K562 (cell line): ENCODE measurements at regions not wholly inside any gene's neighbourhood (a gene's known extent, or its start where the extent isn't known, plus 50 kb on each side); places are given as distances from the start of the nearest gene placed in this dataset.

Source experiments
- ATAC-seq: fragments of 200-7000 bp; cut with Tn5 transposase; 3 replicates; pipeline ENCODE4 v1.9.1; 2020; ENCODE audit warnings: moderate library complexity
- BruUV-seq: library from RNA; stranded (reverse); fragments of 400-500 nt; replicated peaks from 2 replicates; lab custom pipeline; 2021; lab: Mats Ljungman, UMichigan
- CTCF ChIA-PET: fragments of 300-600 bp; formaldehyde crosslinking; extraction: SDS; loops from one replicate; lab custom pipeline; 2021; ENCODE audit warnings: low intra/inter-chr PET ratio; lab: Yijun Ruan, JAX
- POLR2A ChIA-PET: fragments of 300-600, 350-650 bp; sonication (Branson Sonifier 250); formaldehyde crosslinking; extraction: SDS; loops from one replicate; lab custom pipeline; 2021; ENCODE audit warnings: antibody characterized with exemption, inconsistent platforms; lab: Yijun Ruan, JAX
- DNase-seq, 4 experiments: peaks; one replicate each; pipeline versions ENCODE4 v3.0.0 to v3.0.0-alpha.2; 2011 to 2018; ENCODE audit warnings: low spot score in 3 of 4, mixed read lengths in 3 of 4; ENCODE audit errors: extremely low read depth in 1 of 4
- FAIRE-seq: peaks from 2 replicates; lab custom pipeline; 2011; peaks lifted over from hg19 to GRCh38; lab: Jason Lieb, UNC
- H2AFZ ChIP-seq: 2 replicates; pipeline ENCODE4 v1.6.0; 2011; ENCODE audit warnings: low read depth, low read length, control low read depth, inconsistent platforms
- H3K27ac ChIP-seq: fragments of 200-600 bp; 3 replicates; pipeline ENCODE4 v1.8.0; 2011; ENCODE audit warnings: low read depth, mild to moderate bottlenecking, control low read depth, inconsistent platforms, low read length, moderate library complexity, mixed read lengths; ENCODE audit errors: extremely low read depth
- H3K27me3 ChIP-seq, 2 experiments: fragments of 300-600 bp in 1 of 2; 2 replicates in 1 of 2; 3 replicates in 1 of 2; pipeline versions ENCODE4 v1.6.0 to v1.8.0; 2011; ENCODE audit warnings: inconsistent platforms in 2 of 2, low read length in 2 of 2, mild to moderate bottlenecking in 1 of 2, mixed read lengths in 1 of 2, moderate library complexity in 1 of 2; ENCODE audit not compliant: control insufficient read depth in 2 of 2, insufficient read depth in 2 of 2
- H3K36me3 ChIP-seq: fragments of 300-600 bp; 3 replicates; pipeline ENCODE4 v1.8.0; 2011; ENCODE audit warnings: mild to moderate bottlenecking, low read length, inconsistent platforms; ENCODE audit not compliant: control insufficient read depth, insufficient read depth
- H3K4me1 ChIP-seq, 2 experiments: fragments of 200-600 bp in 1 of 2; replicated peaks in 1 of 2; 2 replicates in 1 of 2; 3 replicates in 1 of 2; pipeline versions ENCODE4 v1.5.1 to v1.8.0; 2011; ENCODE audit warnings: inconsistent platforms in 2 of 2, low read length in 2 of 2, mild to moderate bottlenecking in 1 of 2, mixed read lengths in 1 of 2, moderate library complexity in 1 of 2; ENCODE audit not compliant: control insufficient read depth in 2 of 2, insufficient read depth in 2 of 2
- H3K4me2 ChIP-seq: 2 replicates; pipeline ENCODE4 v1.6.1; 2011; ENCODE audit warnings: low read length, control low read depth, inconsistent platforms, mixed read lengths; ENCODE audit not compliant: insufficient read depth
- H3K4me3 ChIP-seq: fragments of 200-600 bp; sonication (generic), shearing (Covaris generic); 2 replicates; pipeline ENCODE4 v1.5.1; 2016; ENCODE audit warnings: control low read depth, inconsistent platforms
- H3K79me2 ChIP-seq: fragments of 200-600 bp; 3 replicates; pipeline ENCODE4 v1.8.0; 2011; ENCODE audit warnings: low read length, inconsistent platforms; ENCODE audit not compliant: control insufficient read depth, insufficient read depth
- H3K9ac ChIP-seq, 2 experiments: 2 replicates each; pipeline versions ENCODE4 v1.6.0 to v1.6.1; 2011; ENCODE audit warnings: low read depth in 2 of 2, low read length in 2 of 2, control low read depth in 1 of 2, inconsistent platforms in 1 of 2, mild to moderate bottlenecking in 1 of 2, mixed read lengths in 1 of 2; ENCODE audit not compliant: insufficient read depth in 1 of 2
- H3K9me1 ChIP-seq: one replicate; pipeline ENCODE4 v1.6.0; 2011; ENCODE audit warnings: inconsistent platforms, mild to moderate bottlenecking, low read length, moderate library complexity; ENCODE audit not compliant: control insufficient read depth, insufficient read depth
- H3K9me3 ChIP-seq: replicated peaks from 2 replicates; pipeline ENCODE4 v1.5.1; 2011; ENCODE audit warnings: low read depth, low read length, inconsistent platforms; ENCODE audit not compliant: control insufficient read depth, insufficient read depth
- H4K20me1 ChIP-seq: replicated peaks from 2 replicates; pipeline ENCODE4 v1.6.1; 2011; ENCODE audit warnings: low read length, inconsistent platforms, mixed read lengths; ENCODE audit not compliant: control insufficient read depth, insufficient read depth
- ZNF3 ChIP-seq: fragments of 250-450 bp; sonication (Bioruptor Pico); IDR thresholded peaks from 2 replicates; pipeline ENCODE4 v1.5.0; 2021; ENCODE audit warnings: mild to moderate bottlenecking, moderate library complexity
- WGBS: fragments of 100-300 bp; shearing (Covaris generic); methylation state at CpG from one replicate; pipeline ENCODE4 v1.1.6; 2016; ENCODE audit warnings: low coverage, mixed read lengths; ENCODE audit not compliant: insufficient coverage; ENCODE audit errors: missing lambda C conversion rate; 5-methylcytosine and 5-hydroxymethylcytosine counted together
- in situ Hi-C: fragments of 300-500 bp; cut with MboI; formaldehyde crosslinking; loops from 4 replicates; pipeline ENCODE4 v1.15.0; 2018; ENCODE audit warnings: inconsistent platforms, mixed read lengths
- intact Hi-C: fragments of 100-400 bp; cut with micrococcal nuclease; formaldehyde crosslinking; loops from 2 replicates; pipeline ENCODE4 v1.14.2; 2022
- TF ChIP-seq, protein P1 (sequence below), 2 experiments: fragments of 450-650 bp in 1 of 2; sonication (generic) in 1 of 2; formaldehyde crosslinking in 1 of 2; IDR thresholded peaks; 2 replicates each; pipeline versions ENCODE4 v1.7.1 to v1.9.0; 2016 to 2022; ENCODE audit warnings: inconsistent platforms in 1 of 2, mild to moderate bottlenecking in 1 of 2, missing genetic modification reagents in 1 of 2
- TF ChIP-seq, protein P2 (sequence below): sonication (generic); formaldehyde crosslinking; IDR thresholded peaks from 2 replicates; pipeline ENCODE4 v1.4.0; 2020; ENCODE audit warnings: mild to moderate bottlenecking, missing genetic modification reagents

DNA sequence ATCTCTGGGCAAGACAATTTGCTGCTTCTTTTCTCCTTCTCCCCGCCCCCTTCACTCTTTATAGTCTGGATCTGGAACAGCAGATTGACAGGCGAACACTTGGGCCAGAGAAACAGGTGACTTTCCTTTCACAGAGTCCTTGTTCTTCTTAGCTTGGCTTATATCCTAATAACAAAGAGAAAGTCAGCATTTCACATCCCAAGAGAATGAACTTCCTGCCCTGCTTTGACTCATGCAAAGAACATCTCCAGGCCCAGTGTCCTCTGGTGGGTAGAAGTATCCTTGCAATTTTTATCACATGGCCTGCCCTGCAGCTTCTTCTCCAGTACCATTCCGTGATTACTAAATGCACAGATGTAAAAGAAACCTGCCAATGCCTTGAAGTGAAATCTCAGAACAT is 764.4 kb downstream of the ADGRL2 start:
- Histone ChIP-seq H3K9ac (no peak overlapping the region), H3K27ac (no peak overlapping the region)
- no peak for FAIRE-seq
- TF ChIP-seq, protein P1, sequence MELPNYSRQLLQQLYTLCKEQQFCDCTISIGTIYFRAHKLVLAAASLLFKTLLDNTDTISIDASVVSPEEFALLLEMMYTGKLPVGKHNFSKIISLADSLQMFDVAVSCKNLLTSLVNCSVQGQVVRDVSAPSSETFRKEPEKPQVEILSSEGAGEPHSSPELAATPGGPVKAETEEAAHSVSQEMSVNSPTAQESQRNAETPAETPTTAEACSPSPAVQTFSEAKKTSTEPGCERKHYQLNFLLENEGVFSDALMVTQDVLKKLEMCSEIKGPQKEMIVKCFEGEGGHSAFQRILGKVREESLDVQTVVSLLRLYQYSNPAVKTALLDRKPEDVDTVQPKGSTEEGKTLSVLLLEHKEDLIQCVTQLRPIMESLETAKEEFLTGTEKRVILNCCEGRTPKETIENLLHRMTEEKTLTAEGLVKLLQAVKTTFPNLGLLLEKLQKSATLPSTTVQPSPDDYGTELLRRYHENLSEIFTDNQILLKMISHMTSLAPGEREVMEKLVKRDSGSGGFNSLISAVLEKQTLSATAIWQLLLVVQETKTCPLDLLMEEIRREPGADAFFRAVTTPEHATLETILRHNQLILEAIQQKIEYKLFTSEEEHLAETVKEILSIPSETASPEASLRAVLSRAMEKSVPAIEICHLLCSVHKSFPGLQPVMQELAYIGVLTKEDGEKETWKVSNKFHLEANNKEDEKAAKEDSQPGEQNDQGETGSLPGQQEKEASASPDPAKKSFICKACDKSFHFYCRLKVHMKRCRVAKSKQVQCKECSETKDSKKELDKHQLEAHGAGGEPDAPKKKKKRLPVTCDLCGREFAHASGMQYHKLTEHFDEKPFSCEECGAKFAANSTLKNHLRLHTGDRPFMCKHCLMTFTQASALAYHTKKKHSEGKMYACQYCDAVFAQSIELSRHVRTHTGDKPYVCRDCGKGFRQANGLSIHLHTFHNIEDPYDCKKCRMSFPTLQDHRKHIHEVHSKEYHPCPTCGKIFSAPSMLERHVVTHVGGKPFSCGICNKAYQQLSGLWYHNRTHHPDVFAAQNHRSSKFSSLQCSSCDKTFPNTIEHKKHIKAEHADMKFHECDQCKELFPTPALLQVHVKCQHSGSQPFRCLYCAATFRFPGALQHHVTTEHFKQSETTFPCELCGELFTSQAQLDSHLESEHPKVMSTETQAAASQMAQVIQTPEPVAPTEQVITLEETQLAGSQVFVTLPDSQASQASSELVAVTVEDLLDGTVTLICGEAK (IDR thresholded peaks at IDR 0.05), result no peak
- TF ChIP-seq, protein P1 (CRISPR knock-in tag; IDR thresholded peaks at IDR 0.05), result no peak
- no peak for TF ChIP-seq ZNF3 (CRISPR knock-in tag)
- TF ChIP-seq, protein P2, sequence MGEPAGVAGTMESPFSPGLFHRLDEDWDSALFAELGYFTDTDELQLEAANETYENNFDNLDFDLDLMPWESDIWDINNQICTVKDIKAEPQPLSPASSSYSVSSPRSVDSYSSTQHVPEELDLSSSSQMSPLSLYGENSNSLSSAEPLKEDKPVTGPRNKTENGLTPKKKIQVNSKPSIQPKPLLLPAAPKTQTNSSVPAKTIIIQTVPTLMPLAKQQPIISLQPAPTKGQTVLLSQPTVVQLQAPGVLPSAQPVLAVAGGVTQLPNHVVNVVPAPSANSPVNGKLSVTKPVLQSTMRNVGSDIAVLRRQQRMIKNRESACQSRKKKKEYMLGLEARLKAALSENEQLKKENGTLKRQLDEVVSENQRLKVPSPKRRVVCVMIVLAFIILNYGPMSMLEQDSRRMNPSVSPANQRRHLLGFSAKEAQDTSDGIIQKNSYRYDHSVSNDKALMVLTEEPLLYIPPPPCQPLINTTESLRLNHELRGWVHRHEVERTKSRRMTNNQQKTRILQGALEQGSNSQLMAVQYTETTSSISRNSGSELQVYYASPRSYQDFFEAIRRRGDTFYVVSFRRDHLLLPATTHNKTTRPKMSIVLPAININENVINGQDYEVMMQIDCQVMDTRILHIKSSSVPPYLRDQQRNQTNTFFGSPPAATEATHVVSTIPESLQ (CRISPR knock-in tag), result no peak
- TF ChIP-seq, all 486 proteins: peak for 0
- Histone ChIP-seq H3K36me3 (no peaks in the 10 kb centered on the region), H3K9me3 (no peaks in the 10 kb centered on the region), H3K27me3 (no peaks in the 10 kb centered on the region), H3K4me1 (no peaks in the 10 kb centered on the region), H3K4me2 (no peak overlapping the region), H3K79me2 (no peaks in the 10 kb centered on the region), H4K20me1 (no peaks in the 10 kb centered on the region), H2AFZ (no peak overlapping the region), H3K9me1 (no peaks in the 10 kb centered on the region), H3K4me3 (no peak overlapping the region)
- 2% methylated on average over 3 of the region's 3 CpGs for WGBS
- no TSS peak for BruUV-seq
- ChIA-PET CTCF (no interaction called here), POLR2A (no interaction called here)
- in situ Hi-C loops, result no loop called here
- no peak for DNase-seq
- intact Hi-C loops, result no loop called here
- ATAC-seq, result no peak
